Inflammatory macrophage treated with lipopolysaccharide for 4 hours (primary cell): ENCODE measurements at regions not wholly inside any gene's neighbourhood (a gene's known extent, or its start where the extent isn't known, plus 50 kb on each side); places are given as distances from the start of the nearest gene placed in this dataset.

Experiments
- DNase-seq: peaks from one replicate; pipeline ENCODE4 v3.0.0-alpha.2; 2020

DNA sequence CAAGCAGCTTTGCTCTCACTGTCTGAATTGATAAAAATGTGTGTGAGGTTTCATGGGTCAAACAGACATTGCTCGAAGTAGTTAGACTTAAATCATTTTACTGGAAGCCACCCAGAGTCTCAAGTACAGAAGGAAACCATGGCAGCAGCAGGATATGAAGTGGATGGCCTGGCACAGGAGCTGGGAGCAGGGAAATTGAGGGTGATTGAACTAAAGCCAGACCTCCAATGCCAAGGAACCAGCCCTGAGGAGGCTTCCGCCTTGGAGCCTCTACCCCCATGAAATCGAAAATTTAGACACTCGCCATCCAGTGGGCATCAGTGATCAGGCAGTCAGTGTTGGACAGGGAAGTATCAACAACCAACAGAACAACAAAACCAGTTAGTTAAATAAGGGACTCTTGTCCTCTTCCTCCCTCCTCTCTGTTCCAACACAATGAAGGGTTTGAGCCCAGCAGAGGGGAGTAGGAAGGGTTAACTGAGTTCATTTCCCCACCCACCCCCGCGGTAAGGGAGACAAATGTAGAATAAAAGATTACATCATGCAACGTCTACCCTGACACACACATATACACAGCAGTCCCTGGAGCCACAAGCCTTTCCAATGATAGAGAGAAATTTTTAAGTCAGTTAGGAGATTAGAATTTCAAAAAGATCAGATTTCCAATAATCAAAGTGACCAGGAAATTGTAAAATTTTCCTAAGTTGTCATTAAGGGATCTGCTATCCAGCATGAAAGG, 156.3 kb downstream of the SLC16A9 start:
- no peak for DNase-seq

DNA sequence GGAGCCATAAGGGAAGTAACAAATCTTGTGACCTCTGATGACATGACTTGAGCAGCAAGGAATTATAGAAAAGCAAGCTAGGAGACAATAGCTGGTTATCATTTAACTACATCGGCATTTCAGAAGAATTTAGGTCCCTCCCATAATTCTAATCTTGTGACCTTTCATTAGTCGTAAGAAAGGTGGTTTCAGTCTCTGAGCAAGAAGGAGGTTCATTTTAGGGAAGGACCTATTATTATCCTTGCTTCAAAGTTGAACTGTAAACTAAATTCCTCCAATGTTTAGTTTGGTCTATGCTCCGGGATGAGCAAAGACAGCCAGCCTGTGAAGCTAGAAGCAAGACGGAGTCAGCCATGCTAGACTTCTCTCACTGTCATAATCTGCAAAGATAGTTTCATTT, 159.6 kb downstream of the SLC16A9 start:
- DNase-seq, result no peak

DNA sequence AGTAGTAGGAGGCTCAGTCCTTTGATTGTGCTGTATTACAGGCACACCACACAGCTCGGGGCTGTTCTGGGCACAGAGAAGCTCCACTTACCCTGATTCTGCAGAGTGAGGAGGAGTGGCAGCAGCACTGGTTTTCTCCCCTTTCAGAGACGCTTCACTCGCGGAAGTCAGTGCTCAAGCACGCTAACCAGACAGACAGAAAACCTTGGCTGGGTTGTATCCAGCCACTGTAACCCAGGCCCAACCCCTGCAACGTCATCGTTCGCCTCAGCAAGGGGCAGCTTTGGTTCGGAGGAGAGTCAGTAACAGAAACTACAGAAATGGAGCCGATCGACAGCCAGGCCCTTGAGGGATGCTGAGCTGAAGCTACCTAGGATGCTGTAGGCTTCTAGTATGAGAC, 171.0 kb downstream of the SLC16A9 start:
- no peak for DNase-seq

GRCh38 chr10:59537501-59537900, 172.1 kb downstream of the SLC16A9 start:
- DNase-seq, result no peak

GRCh38 chr10:59536167-59537014, 173.3 kb downstream of the SLC16A9 start:
- DNase-seq, result no peak

DNA sequence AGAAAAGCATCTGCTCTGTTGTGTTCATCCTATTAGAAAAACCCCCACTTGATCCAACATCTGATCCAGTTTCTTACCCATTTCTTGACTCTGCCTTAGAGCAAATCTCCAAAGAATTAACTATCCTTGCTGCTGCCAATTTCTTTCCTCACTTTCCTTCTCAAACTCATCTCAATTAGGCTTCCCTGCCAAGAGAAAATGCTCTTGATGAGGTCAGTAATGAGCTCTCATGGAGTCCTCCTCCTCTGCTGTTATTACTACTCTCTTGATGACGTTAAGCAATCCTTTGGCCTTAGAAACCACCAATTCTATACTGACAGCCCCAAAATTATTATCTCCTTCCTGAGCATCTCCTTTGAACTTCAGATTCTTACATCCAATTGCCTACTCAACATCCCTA, 162.0 kb upstream of the FAM13C start:
- no peak for DNase-seq

DNA sequence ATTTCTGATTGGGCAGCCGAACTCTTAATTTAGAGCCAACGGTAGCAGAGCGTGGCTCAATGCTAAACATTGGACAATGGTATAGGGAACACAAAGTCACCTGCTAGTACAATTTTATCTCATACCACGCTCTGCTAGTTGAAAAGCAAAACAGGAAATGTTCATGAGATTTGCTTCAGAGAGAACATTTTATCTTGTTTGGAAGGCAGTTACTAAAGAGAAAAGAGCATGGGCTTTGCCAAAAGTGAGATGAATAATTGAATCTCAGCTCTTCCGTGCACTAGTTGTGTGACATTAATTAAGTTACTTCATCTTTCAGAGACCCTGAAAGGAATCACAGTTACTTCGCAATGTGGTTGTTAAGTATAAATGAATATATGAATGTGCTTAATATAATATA, 161.5 kb upstream of the FAM13C start:
- no peak for DNase-seq

GRCh38 chr10:59517996-59518395, 155.6 kb upstream of the FAM13C start:
- no peak for DNase-seq

DNA sequence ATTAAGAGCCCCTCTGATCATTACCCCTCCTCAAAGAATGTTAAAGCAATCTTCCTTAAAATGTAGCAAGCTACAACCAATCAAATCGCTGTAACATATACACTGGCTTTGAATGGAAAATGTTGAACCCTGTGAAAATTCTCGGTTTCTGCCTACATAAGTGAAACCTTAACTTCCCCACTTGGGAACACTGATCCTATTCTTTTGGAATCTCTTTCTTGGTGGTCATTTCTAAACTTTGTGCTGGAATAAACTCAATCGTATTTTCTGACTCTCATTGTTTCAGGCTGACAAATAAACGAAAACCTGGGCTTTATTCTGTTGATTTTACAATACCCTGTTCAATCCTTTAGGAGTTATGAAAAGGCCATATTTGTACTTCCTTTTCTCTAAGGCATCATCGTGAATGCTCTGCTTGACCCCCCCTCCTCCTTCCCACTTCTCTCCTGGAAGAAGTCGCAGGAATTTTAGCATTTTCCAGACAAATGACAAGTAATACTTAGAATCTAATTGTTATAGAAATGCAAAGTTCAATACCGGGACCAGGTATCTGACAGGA, 155.1 kb upstream of the FAM13C start:
- DNase-seq, result no peak

GRCh38 chr10:59513558-59513957, 151.2 kb upstream of the FAM13C start:
- no peak for DNase-seq

DNA sequence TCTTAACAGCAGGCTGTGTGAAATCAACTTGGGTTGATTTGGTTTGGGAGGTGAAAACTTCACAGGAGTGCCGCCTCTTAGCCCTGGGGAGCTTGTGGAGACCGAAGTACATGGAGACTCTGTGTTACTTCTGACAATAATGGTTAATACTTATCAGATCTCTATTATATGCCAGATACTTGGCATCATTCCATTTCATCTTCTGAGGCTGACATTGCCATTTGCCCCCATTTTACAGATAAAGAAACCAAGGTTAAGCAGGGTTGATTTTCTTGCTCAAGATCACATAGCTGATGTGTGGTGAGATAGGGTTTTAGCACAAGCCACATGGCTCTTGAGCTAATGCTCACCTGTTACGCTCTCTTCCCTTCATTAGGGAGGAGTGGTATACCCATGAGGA, 150.6 kb upstream of the FAM13C start:
- DNase-seq, result no peak

DNA sequence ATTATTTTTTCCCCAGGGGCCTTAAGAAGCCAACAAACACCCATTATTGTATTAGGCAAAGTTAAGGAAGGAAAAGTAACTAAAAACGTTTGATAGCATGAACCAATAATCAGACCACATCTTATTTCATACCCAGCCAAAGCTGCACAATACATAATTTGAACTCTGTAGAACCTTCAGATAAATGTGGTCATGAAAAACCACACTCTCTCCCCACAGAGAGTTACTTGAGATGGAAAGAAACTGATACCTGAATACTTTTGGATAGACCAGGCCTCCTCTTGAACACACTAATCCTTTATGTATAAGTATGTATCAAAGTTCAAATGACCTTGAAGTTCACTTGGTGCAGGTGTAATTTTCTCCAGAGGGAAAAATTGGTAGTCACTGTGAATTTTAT, 146.6 kb upstream of the FAM13C start:
- DNase-seq, result no peak

- no peak for DNase-seq
These were observed 145.9 kb upstream of the FAM13C start for GRCh38 chr10:59508296-59508695.

DNA sequence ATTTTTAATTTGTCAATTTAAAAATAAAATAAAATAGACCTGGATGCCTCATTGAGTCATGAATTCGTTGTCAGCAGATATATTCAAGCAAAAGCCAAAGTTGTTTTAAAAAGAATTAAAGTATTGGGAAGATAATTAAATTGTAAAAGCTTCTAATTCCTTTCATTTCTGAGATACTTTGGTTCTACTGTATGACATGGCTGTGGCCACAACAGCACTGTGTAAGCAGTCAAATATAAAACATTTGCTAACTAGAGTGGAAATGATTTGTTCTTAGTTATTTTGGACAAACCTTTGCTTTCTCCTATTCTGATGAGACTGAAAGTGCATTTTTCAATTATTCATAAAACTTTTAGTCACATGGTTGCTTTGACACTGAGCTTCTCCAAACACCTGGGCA, 143.6 kb upstream of the FAM13C start:
- no peak for DNase-seq

DNA sequence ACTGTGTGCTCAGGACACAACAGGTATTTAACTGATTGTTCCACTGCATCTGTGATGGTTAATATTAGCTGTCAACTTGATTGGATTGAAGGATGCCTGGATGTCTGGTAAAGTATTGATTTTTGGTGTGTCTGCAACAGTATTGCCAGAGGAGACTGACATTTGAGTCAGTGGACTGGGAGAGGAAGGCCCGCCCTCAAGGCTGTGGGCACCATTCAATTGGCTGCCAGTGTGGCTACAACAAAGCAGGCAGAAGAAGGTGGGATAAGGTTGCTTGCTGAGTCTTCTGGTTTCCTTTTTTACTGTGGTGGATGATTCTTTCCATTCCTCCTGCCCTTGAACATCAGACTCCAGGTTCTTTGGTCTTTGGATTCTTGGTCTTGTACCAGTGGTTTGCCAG, 137.1 kb upstream of the FAM13C start:
- no peak for DNase-seq

- DNase-seq, result no peak
These were observed 130.7 kb upstream of the FAM13C start for GRCh38 chr10:59493017-59493416.

DNA sequence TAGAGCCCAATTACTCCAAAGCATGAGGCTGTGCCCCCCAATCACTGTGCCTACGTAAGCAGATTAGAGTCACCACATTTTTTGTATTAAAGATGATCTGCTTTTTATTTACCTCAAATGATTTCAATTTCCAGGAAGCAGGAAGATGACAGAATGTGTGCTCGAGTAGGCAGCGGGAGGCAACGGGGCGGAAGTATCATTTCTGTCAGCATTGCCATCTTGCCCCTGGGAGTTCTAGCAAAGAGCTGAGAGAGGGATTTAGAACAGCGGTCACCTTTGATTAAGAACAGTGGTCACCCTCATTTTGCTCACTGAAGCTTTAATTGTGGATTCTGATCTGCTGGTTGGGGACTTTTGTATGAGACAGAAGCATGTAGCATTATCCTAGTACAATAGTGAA, 117.1 kb upstream of the FAM13C start:
- DNase-seq, result no peak

DNA sequence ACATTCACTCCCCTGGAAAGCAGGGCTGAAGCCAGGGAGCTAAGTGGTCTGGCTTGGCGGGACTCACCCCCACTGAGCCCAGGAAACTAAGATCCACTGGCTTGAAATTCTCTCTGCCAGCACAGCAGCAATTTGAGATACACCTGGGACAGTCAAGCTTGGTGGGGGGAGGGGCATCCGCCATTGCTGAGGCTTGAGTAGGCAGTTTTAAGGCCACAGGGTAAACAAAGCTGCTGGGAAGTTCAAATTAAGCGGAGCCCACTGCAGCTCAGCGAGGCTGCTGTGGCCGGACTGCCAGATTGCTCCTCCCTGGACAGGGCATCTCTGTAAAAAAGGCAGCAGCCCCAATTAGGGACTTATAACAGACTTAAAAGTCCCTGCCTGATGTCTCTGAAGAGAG, 108.2 kb upstream of the FAM13C start:
- DNase-seq, result no peak

- DNase-seq, result no peak
These were observed 102.7 kb upstream of the FAM13C start for GRCh38 chr10:59465088-59465487.

GRCh38 chr10:59464483-59464882, 102.1 kb upstream of the FAM13C start:
- no peak for DNase-seq

- DNase-seq, result no peak
These were observed 101.6 kb upstream of the FAM13C start for GRCh38 chr10:59463909-59464308.

GRCh38 chr10:59460601-59461000, 98.3 kb upstream of the FAM13C start:
- no peak for DNase-seq

GRCh38 chr10:59456199-59456598, 93.8 kb upstream of the FAM13C start:
- DNase-seq, result no peak
